GM12892 (cell line): ENCODE measurements at regions not wholly inside any gene's neighbourhood (a gene's known extent, or its start where the extent isn't known, plus 50 kb on each side); places are given as distances from the start of the nearest gene placed in this dataset.

ENCODE experiments used
- DNase-seq: peaks from one replicate; pipeline ENCODE4 v3.0.0; 2011; ENCODE audit not compliant: insufficient read length
- FAIRE-seq: peaks from 2 replicates; lab custom pipeline; 2011; peaks lifted over from hg19 to GRCh38; lab: Jason Lieb, UNC
- POLR2A ChIP-seq: IDR thresholded peaks from 2 replicates; pipeline ENCODE4 v1.6.1; 2011; ENCODE audit warnings: low read depth, low read length, control low read depth
- POLR2AphosphoS5 ChIP-seq: IDR thresholded peaks from 2 replicates; pipeline ENCODE4 v1.6.1; 2011; ENCODE audit warnings: low read depth, low read length, control low read depth
- TAF1 ChIP-seq: IDR thresholded peaks from 2 replicates; pipeline ENCODE4 v1.6.1; 2011; ENCODE audit warnings: low read depth, mild to moderate bottlenecking, control low read depth, low read length, borderline replicate concordance

GRCh38 chr7:85521108-85521694 is 334.3 kb upstream of the SEMA3D start:
- DNase-seq (no peak), FAIRE-seq (no peak)
- TF ChIP-seq POLR2A (no peak), POLR2AphosphoS5 (no peak), TAF1 (no peak)

- DNase-seq (no peak), FAIRE-seq (no peak)
- TF ChIP-seq TAF1 (no peak), POLR2AphosphoS5 (no peak), POLR2A (no peak)
Observed at GRCh38 chr7:85520175-85520574, 333.3 kb upstream of the SEMA3D start.

GRCh38 chr7:85516675-85517074 is 329.8 kb upstream of the SEMA3D start:
- TF ChIP-seq POLR2AphosphoS5 (no peak), POLR2A (no peak), TAF1 (no peak)
- DNase-seq, result no peak
- FAIRE-seq, result no peak

GRCh38 chr7:85512790-85513189 is 325.9 kb upstream of the SEMA3D start:
- TF ChIP-seq POLR2A (no peak), POLR2AphosphoS5 (no peak), TAF1 (no peak)
- FAIRE-seq (no peak), DNase-seq (no peak)

- DNase-seq, result no peak
- TF ChIP-seq TAF1, result no peak
- no peak for TF ChIP-seq POLR2A
- no peak for TF ChIP-seq POLR2AphosphoS5
- FAIRE-seq, result no peak
Observed at GRCh38 chr7:85510287-85510686, 323.4 kb upstream of the SEMA3D start.

GRCh38 chr7:85509476-85509875 is 322.6 kb upstream of the SEMA3D start:
- FAIRE-seq (no peak), DNase-seq (no peak)
- TF ChIP-seq POLR2A (no peak), POLR2AphosphoS5 (no peak), TAF1 (no peak)

GRCh38 chr7:85508642-85509410 is 322.0 kb upstream of the SEMA3D start:
- no peak for FAIRE-seq
- DNase-seq, result no peak
- TF ChIP-seq POLR2A (no peak), POLR2AphosphoS5 (no peak), TAF1 (no peak)

- FAIRE-seq, result no peak
- TF ChIP-seq POLR2A (no peak), POLR2AphosphoS5 (no peak), TAF1 (no peak)
- no peak for DNase-seq
Observed at GRCh38 chr7:85498031-85498430, 311.2 kb upstream of the SEMA3D start.

GRCh38 chr7:85489498-85489897 is 302.6 kb upstream of the SEMA3D start:
- FAIRE-seq (no peak), DNase-seq (no peak)

GRCh38 chr7:85488406-85488805 is 301.6 kb upstream of the SEMA3D start:
- FAIRE-seq (no peak), DNase-seq (no peak)
- TF ChIP-seq TAF1 (no peak), POLR2A (no peak), POLR2AphosphoS5 (no peak)

More at GRCh38 chr7:85489498-85489897, 302.6 kb upstream of the SEMA3D start:
- TF ChIP-seq POLR2A (no peak), TAF1 (no peak), POLR2AphosphoS5 (no peak)

GRCh38 chr7:85483177-85483576 is 296.3 kb upstream of the SEMA3D start:
- FAIRE-seq, result no peak
- TF ChIP-seq POLR2AphosphoS5 (no peak), POLR2A (no peak), TAF1 (no peak)
- no peak for DNase-seq

GRCh38 chr7:85480666-85481065 is 293.8 kb upstream of the SEMA3D start:
- no peak for DNase-seq
- TF ChIP-seq POLR2AphosphoS5 (no peak), TAF1 (no peak)
- no peak for FAIRE-seq
